Coronary artery (tissue), 2 donors: ENCODE measurements at regions not wholly inside any gene's neighbourhood (a gene's known extent, or its start where the extent isn't known, plus 50 kb on each side); places are given as distances from the start of the nearest gene placed in this dataset.
"Not testable (repeated sequence)": the region's sequence is repeated elsewhere in the genome, so short reads cannot be mapped to it uniquely, and the experiment has no call there.

Experiments used
- DNase-seq: peaks from one replicate; pipeline ENCODE4 v3.0.0-alpha.2; 2017; ENCODE audit warnings: low spot score
- H3K27ac ChIP-seq, 2 donors: fragments of 200-600 bp; sonication (generic); one replicate each; pipeline ENCODE4 v1.5.1; 2016 to 2019
- H3K4me3 ChIP-seq: fragments of 200-600 bp; sonication (generic); 2 replicates; pipeline ENCODE4 v1.5.1; 2016; ENCODE audit warnings: mild to moderate bottlenecking, moderate library complexity
- CTCF ChIP-seq: fragments of 200-600 bp; sonication (generic); IDR thresholded peaks from one replicate; pipeline ENCODE4 v1.5.1; 2019; ENCODE audit warnings: antibody characterized with exemption

GRCh38 chr1:191498318-191498717 is 659.9 kb upstream of the RGS18 start:
- no peak for TF ChIP-seq CTCF
- no peak overlapping the region for H3K27ac ChIP-seq
- no peak overlapping the region for H3K4me3 ChIP-seq
- no peak for DNase-seq

GRCh38 chr1:191498825-191499224 is 659.4 kb upstream of the RGS18 start:
- DNase-seq, result no peak
- no peak overlapping the region for H3K4me3 ChIP-seq
- no peak for TF ChIP-seq CTCF
- H3K27ac ChIP-seq, result no peak overlapping the region

- TF ChIP-seq CTCF, result no peak
- no peak overlapping the region for H3K4me3 ChIP-seq
- no peak overlapping the region for H3K27ac ChIP-seq
- DNase-seq, result no peak
Measured at GRCh38 chr1:191504999-191505398, 653.3 kb upstream of the RGS18 start.

- Histone ChIP-seq H3K27ac (no peak overlapping the region), H3K4me3 (no peak overlapping the region)
- no peak for TF ChIP-seq CTCF
- DNase-seq, result no peak
Measured at GRCh38 chr1:191508239-191508638, 650.0 kb upstream of the RGS18 start.

GRCh38 chr1:191511480-191511879 is 646.8 kb upstream of the RGS18 start:
- H3K4me3 ChIP-seq, H3K27ac ChIP-seq, DNase-seq: not testable (repeated sequence)

GRCh38 chr1:191517826-191518225 is 640.4 kb upstream of the RGS18 start:
- no peak for TF ChIP-seq CTCF
- Histone ChIP-seq H3K4me3 (no peak overlapping the region), H3K27ac (no peak overlapping the region)
- DNase-seq, result no peak

GRCh38 chr1:191519519-191519918 is 638.7 kb upstream of the RGS18 start:
- DNase-seq, result no peak
- no peak overlapping the region for H3K27ac ChIP-seq
- TF ChIP-seq CTCF, result no peak
- H3K4me3 ChIP-seq, result no peak overlapping the region

GRCh38 chr1:191520345-191520744 is 637.9 kb upstream of the RGS18 start:
- TF ChIP-seq CTCF, result no peak
- no peak for DNase-seq

GRCh38 chr1:191525944-191526343 is 632.3 kb upstream of the RGS18 start:
- H3K27ac ChIP-seq, DNase-seq, H3K4me3 ChIP-seq: not testable (repeated sequence)

More at GRCh38 chr1:191520345-191520744, 637.9 kb upstream of the RGS18 start:
- Histone ChIP-seq H3K27ac (no peak overlapping the region), H3K4me3 (no peak overlapping the region)
